ENCODE measurements at regions not wholly inside any gene's neighbourhood (a gene's known extent, or its start where the extent isn't known, plus 50 kb on each side); places are given as distances from the start of the nearest gene placed in this dataset.

- Histone ChIP-seq H3K79me2 (ENCODE audit: control insufficient read depth in 1 of 2, insufficient read depth in 2 of 2, low read length in 2 of 2) (no peaks in the 10 kb centered on the region), H3K36me3 (ENCODE audit: control insufficient read depth in 2 of 4, insufficient read depth in 4 of 4, low read length in 3 of 4) (no peaks in the 10 kb centered on the region), H3K18ac (ENCODE audit: extremely low read depth, low read length) (no peak overlapping the region), H2BK12ac (ENCODE audit: low read depth, low read length) (no peak overlapping the region), H3K9ac (replicated peaks in 1 of 4; ENCODE audit: extremely low read depth in 1 of 4, low read depth in 3 of 4, low read length in 3 of 4) (no peak overlapping the region), H3K23me2 (ENCODE audit: low read depth, low read length) (no peaks in the 10 kb centered on the region), H3K9me3 (ENCODE audit: insufficient read depth in 2 of 2, low read depth in 1 of 2, low read length in 1 of 2) (no peaks in the 10 kb centered on the region), H4K20me1 (replicated peaks in 1 of 2; ENCODE audit: control insufficient read depth in 1 of 2, insufficient read depth in 2 of 2, low read length in 2 of 2) (no peaks in the 10 kb centered on the region), H2AFZ (ENCODE audit: low read length) (no peak overlapping the region), H3K27ac (ENCODE audit: low read depth, low read length) (no peak overlapping the region), H3K23ac (ENCODE audit: insufficient read length) (no peak overlapping the region), H4K5ac (ENCODE audit: insufficient read length, low read depth, low read length) (no peak overlapping the region), H2AK5ac (ENCODE audit: low read depth, low read length) (no peak overlapping the region), H3K27me3 (replicated peaks in 1 of 4; ENCODE audit: control insufficient read depth in 3 of 4, extremely low read depth in 1 of 4, insufficient read depth in 3 of 4, low read length in 3 of 4) (no peaks in the 10 kb centered on the region), H2BK5ac (ENCODE audit: low read depth, low read length) (no peak overlapping the region), H3K79me1 (ENCODE audit: low read depth, low read length) (no peaks in the 10 kb centered on the region), H3K4me1 (replicated peaks in 1 of 4; ENCODE audit: control insufficient read depth in 3 of 4, insufficient read depth in 4 of 4, low read length in 3 of 4) (no peaks in the 10 kb centered on the region), H2BK20ac (ENCODE audit: low read length) (no peak overlapping the region), H3K4me2 (ENCODE audit: insufficient read depth in 1 of 2, low read depth in 2 of 2, low read length in 2 of 2) (no peak overlapping the region), H2BK120ac (replicated peaks; ENCODE audit: low read depth, low read length) (no peak overlapping the region), H3K4me3 (ENCODE audit: extremely low read depth in 1 of 4, insufficient read depth in 2 of 4, low read depth in 3 of 4, low read length in 4 of 4) (no peak overlapping the region), H4K8ac (ENCODE audit: extremely low read depth, insufficient read depth, low read length) (no peak overlapping the region), H3K14ac (ENCODE audit: insufficient read length) (no peak overlapping the region), H3K4ac (replicated peaks; ENCODE audit: insufficient read length, low read depth, low read length) (no peak overlapping the region), H4K91ac (replicated peaks; ENCODE audit: insufficient read length, low read length) (no peak overlapping the region), H2BK15ac (ENCODE audit: low read length) (no peak overlapping the region), H3K56ac (replicated peaks; ENCODE audit: insufficient read length, low read depth, low read length) (no peak overlapping the region)
- ChIA-PET CTCF (ENCODE audit: partially characterized antibody) (no interaction called here), POLR2A (ENCODE audit: partially characterized antibody) (interaction anchor here (0.5 to 1.0 kb wide), 2 partner anchors 14 to 1163 kb away, joined by 3 read pairs; no protein-coding TSS in a partner anchor)
- FAIRE-seq (no peak), DNase-seq (ENCODE audit: low read depth in 1 of 2, low spot score in 2 of 2) (no peak)
- WGBS, 2 experiments (ENCODE audit: extremely low coverage in 1 of 2, insufficient coverage in 1 of 2, insufficient read length in 1 of 2, insufficient replicate concordance in 2 of 2, low coverage in 1 of 2, low lambda C conversion rate in 2 of 2, missing lambda C conversion rate in 1 of 2), result 90% methylated on average over 3 of the region's 3 CpGs; no CpG with 5 or more reads in 1 of the 2 experiments
- TF ChIP-seq TEAD4 (IDR thresholded peaks at IDR 0.05; ENCODE audit: low read depth, low read length), result no peak
- TF ChIP-seq HDAC2 (IDR thresholded peaks at IDR 0.05; ENCODE audit: borderline replicate concordance in 1 of 2, low read depth in 2 of 2, low read length in 2 of 2), result no peak
- no peak for TF ChIP-seq KDM4A (IDR thresholded peaks at IDR 0.05; ENCODE audit: low read depth, low read length, severe bottlenecking)
- TF ChIP-seq SIX5 (IDR thresholded peaks at IDR 0.05; ENCODE audit: low read depth, low read length), result no peak
- no peak for TF ChIP-seq SP1 (IDR thresholded peaks at IDR 0.05; ENCODE audit: low read depth, low read length)
- TF ChIP-seq SAP30 (IDR thresholded peaks at IDR 0.05; ENCODE audit: insufficient read depth, insufficient replicate concordance, low read length), result no peak
- no peak for TF ChIP-seq CBX8 (IDR thresholded peaks at IDR 0.05; ENCODE audit: borderline replicate concordance, low read depth, low read length)
- no peak for TF ChIP-seq SIN3A (conservative IDR thresholded peaks at IDR 0.05 in 1 of 2, IDR thresholded peaks at IDR 0.05 in 1 of 2; ENCODE audit: low read depth in 1 of 2, low read length in 2 of 2)
- no peak for TF ChIP-seq PHF8 (conservative IDR thresholded peaks at IDR 0.05; ENCODE audit: low read depth, low read length)
- TF ChIP-seq TAF7 (optimal IDR thresholded peaks at IDR 0.05; ENCODE audit: borderline replicate concordance, low read depth, low read length), result no peak
- no peak for TF ChIP-seq FOSL1 (IDR thresholded peaks at IDR 0.05; ENCODE audit: insufficient read depth, low read depth, low read length)
- TF ChIP-seq JUND (IDR thresholded peaks at IDR 0.05; ENCODE audit: low read length), result no peak
- TF ChIP-seq, protein P1, sequence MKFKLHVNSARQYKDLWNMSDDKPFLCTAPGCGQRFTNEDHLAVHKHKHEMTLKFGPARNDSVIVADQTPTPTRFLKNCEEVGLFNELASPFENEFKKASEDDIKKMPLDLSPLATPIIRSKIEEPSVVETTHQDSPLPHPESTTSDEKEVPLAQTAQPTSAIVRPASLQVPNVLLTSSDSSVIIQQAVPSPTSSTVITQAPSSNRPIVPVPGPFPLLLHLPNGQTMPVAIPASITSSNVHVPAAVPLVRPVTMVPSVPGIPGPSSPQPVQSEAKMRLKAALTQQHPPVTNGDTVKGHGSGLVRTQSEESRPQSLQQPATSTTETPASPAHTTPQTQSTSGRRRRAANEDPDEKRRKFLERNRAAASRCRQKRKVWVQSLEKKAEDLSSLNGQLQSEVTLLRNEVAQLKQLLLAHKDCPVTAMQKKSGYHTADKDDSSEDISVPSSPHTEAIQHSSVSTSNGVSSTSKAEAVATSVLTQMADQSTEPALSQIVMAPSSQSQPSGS (IDR thresholded peaks at IDR 0.05; ENCODE audit: low read length), result no peak
Measured at GRCh38 chr5:98588215-98588614, 185.2 kb upstream of the RGMB start.

Measured in H1 (cell line).